DOHH2 (cell line): ENCODE measurements at regions not wholly inside any gene's neighbourhood (a gene's known extent, or its start where the extent isn't known, plus 50 kb on each side); places are given as distances from the start of the nearest gene placed in this dataset.

Experiments used
- H3F3A ChIP-seq: fragments of 200-600 bp; sonication (generic), shearing (Covaris generic); 2 replicates; pipeline ENCODE4 v1.6.0; 2016; ENCODE audit warnings: antibody characterized with exemption, mild to moderate bottlenecking; ENCODE audit not compliant: control insufficient read depth, insufficient read depth
- H3K27ac ChIP-seq: fragments of 200-600 bp; sonication (generic); 2 replicates; pipeline ENCODE4 v1.5.1; 2014; ENCODE audit warnings: low read depth, mild to moderate bottlenecking, low read length, moderate library complexity
- H3K27me3 ChIP-seq: fragments of 200-600 bp; sonication (generic); 2 replicates; pipeline ENCODE4 v1.6.1; 2014; ENCODE audit warnings: mild to moderate bottlenecking, low read length, mixed read lengths; ENCODE audit not compliant: control insufficient read depth
- H3K36me3 ChIP-seq: fragments of 200-600 bp; sonication (generic); 2 replicates; pipeline ENCODE4 v1.6.1; 2014; ENCODE audit warnings: mild to moderate bottlenecking, low read length, moderate library complexity, mixed read lengths; ENCODE audit not compliant: control insufficient read depth
- H3K4me1 ChIP-seq: fragments of 200-600 bp; sonication (generic); 2 replicates; pipeline ENCODE4 v1.6.1; 2014; ENCODE audit warnings: mild to moderate bottlenecking, low read length, mixed read lengths; ENCODE audit not compliant: control insufficient read depth
- H3K4me2 ChIP-seq: fragments of 200-600 bp; sonication (generic); 2 replicates; pipeline ENCODE4 v1.6.0; 2014; ENCODE audit warnings: mild to moderate bottlenecking, low read length, moderate library complexity
- H3K4me3 ChIP-seq: fragments of 200-600 bp; sonication (generic); 2 replicates; pipeline ENCODE4 v1.5.1; 2014; ENCODE audit warnings: mild to moderate bottlenecking, low read length, mixed read lengths
- H3K79me2 ChIP-seq: fragments of 200-600 bp; sonication (generic); 2 replicates; pipeline ENCODE4 v1.6.1; 2014; ENCODE audit warnings: mild to moderate bottlenecking, low read length, mixed read lengths; ENCODE audit not compliant: control insufficient read depth
- H3K9me2 ChIP-seq: fragments of 200-600 bp; sonication (generic); replicated peaks from 2 replicates; pipeline ENCODE4 v1.6.1; 2014; ENCODE audit warnings: mild to moderate bottlenecking, low read length, mixed read lengths; ENCODE audit not compliant: control insufficient read depth
- H3K9me3 ChIP-seq: fragments of 200-600 bp; sonication (generic); 2 replicates; pipeline ENCODE4 v1.6.1; 2014; ENCODE audit warnings: antibody characterized with exemption, low read length, mixed read lengths; ENCODE audit not compliant: control insufficient read depth, insufficient read depth
- H4K20me1 ChIP-seq: fragments of 200-600 bp; sonication (generic); 2 replicates; pipeline ENCODE4 v1.6.0; 2014; ENCODE audit warnings: low read depth, mild to moderate bottlenecking, antibody characterized with exemption, low read length, moderate library complexity; ENCODE audit not compliant: control insufficient read depth, insufficient read depth
- CTCF ChIP-seq: fragments of 200-600 bp; sonication (generic); IDR thresholded peaks from one replicate; pipeline ENCODE4 v1.5.1; 2014; ENCODE audit warnings: antibody characterized with exemption, mild to moderate bottlenecking, low read depth, low read length; ENCODE audit not compliant: poor library complexity, severe bottlenecking
- EZH2phosphoT487 ChIP-seq: fragments of 200-600 bp; sonication (generic); IDR thresholded peaks from 2 replicates; pipeline ENCODE4 v1.6.1; 2017; ENCODE audit warnings: borderline replicate concordance, mild to moderate bottlenecking, antibody characterized with exemption, low read length, moderate library complexity, mixed read lengths

- H3K79me2 ChIP-seq = no peaks in the 10 kb centered on the region
- H3K4me1 ChIP-seq = no peaks in the 10 kb centered on the region
- H3K4me2 ChIP-seq = no peak overlapping the region
- H3K27ac ChIP-seq = no peak overlapping the region
- no peaks in the 10 kb centered on the region for H3K9me3 ChIP-seq
- no peaks in the 10 kb centered on the region; the same call in 1 of the 2 replicates for H3K9me2 ChIP-seq
- H3K27me3 ChIP-seq = no peaks in the 10 kb centered on the region
- H3F3A ChIP-seq = no peaks in the 10 kb centered on the region
- H3K4me3 ChIP-seq = no peak overlapping the region
- no peaks in the 10 kb centered on the region for H3K36me3 ChIP-seq
- no peaks in the 10 kb centered on the region for H4K20me1 ChIP-seq
- TF ChIP-seq EZH2phosphoT487 = no peak
- TF ChIP-seq CTCF = no peak
These were observed 818.8 kb upstream of the GYPC start for GRCh38 chr2:125837128-125837527.

- no peaks in the 10 kb centered on the region for H3K36me3 ChIP-seq
- no peak overlapping the region for H3K27ac ChIP-seq
- H4K20me1 ChIP-seq = no peaks in the 10 kb centered on the region
- TF ChIP-seq CTCF (no peak), EZH2phosphoT487 (no peak)
- no peaks in the 10 kb centered on the region for H3K4me1 ChIP-seq
- no peaks in the 10 kb centered on the region; the same call in 1 of the 2 replicates for H3K9me2 ChIP-seq
- no peaks in the 10 kb centered on the region for H3F3A ChIP-seq
- no peaks in the 10 kb centered on the region for H3K79me2 ChIP-seq
- H3K4me3 ChIP-seq = no peak overlapping the region
- no peak overlapping the region for H3K4me2 ChIP-seq
- no peaks in the 10 kb centered on the region for H3K9me3 ChIP-seq
- H3K27me3 ChIP-seq = no peaks in the 10 kb centered on the region
These were observed 818.3 kb upstream of the GYPC start for GRCh38 chr2:125837611-125838010.

- TF ChIP-seq CTCF (no peak), EZH2phosphoT487 (no peak)
- H3K79me2 ChIP-seq = no peaks in the 10 kb centered on the region
- H3K4me1 ChIP-seq = no peaks in the 10 kb centered on the region
- H3K36me3 ChIP-seq = no peaks in the 10 kb centered on the region
- no peaks in the 10 kb centered on the region for H3K9me3 ChIP-seq
- H3K27me3 ChIP-seq = no peaks in the 10 kb centered on the region
- H3K27ac ChIP-seq = no peak overlapping the region
- no peak overlapping the region for H3K4me3 ChIP-seq
- no peaks in the 10 kb centered on the region for H4K20me1 ChIP-seq
- H3F3A ChIP-seq = no peaks in the 10 kb centered on the region
- H3K9me2 ChIP-seq = no peaks in the 10 kb centered on the region; the same call in 1 of the 2 replicates
- no peak overlapping the region for H3K4me2 ChIP-seq
These were observed 816.0 kb upstream of the GYPC start for GRCh38 chr2:125839945-125840344.
